Kidney (tissue), 13 donors: ENCODE measurements at regions not wholly inside any gene's neighbourhood (a gene's known extent, or its start where the extent isn't known, plus 50 kb on each side); places are given as distances from the start of the nearest gene placed in this dataset.
A peak's percentile ranks its signal among the peaks of the same experiment; 100 is the strongest.

ENCODE experiments used
- DNase-seq, 5 donors: peaks; one replicate each; pipeline ENCODE4 v3.0.0-alpha.2; 2013 to 2020
- FAIRE-seq: peaks from 2 replicates; lab custom pipeline; 2012; peaks lifted over from hg19 to GRCh38; lab: Jason Lieb, UNC
- H3K27ac ChIP-seq, 2 donors: one replicate each; pipeline ENCODE4 v1.7.0; 2013; ENCODE audit warnings: low read depth in 2 of 2, low read length in 2 of 2, inconsistent platforms in 1 of 2
- H3K27me3 ChIP-seq: one replicate; pipeline ENCODE4 v1.7.1; 2013; ENCODE audit warnings: low read length, inconsistent platforms; ENCODE audit not compliant: control insufficient read depth, insufficient read depth
- H3K36me3 ChIP-seq, 3 donors: one replicate each; pipeline versions ENCODE4 v1.7.0 to v1.7.1; 2013; ENCODE audit warnings: low read length in 3 of 3, control low read depth in 1 of 3, inconsistent platforms in 1 of 3; ENCODE audit not compliant: insufficient read depth in 3 of 3, control insufficient read depth in 2 of 3
- H3K4me1 ChIP-seq, 3 donors: one replicate each; pipeline versions ENCODE4 v1.7.0 to v1.7.1; 2013; ENCODE audit warnings: low read length in 3 of 3, inconsistent platforms in 1 of 3, low read depth in 1 of 3; ENCODE audit not compliant: control insufficient read depth in 2 of 3, insufficient read depth in 2 of 3
- H3K4me3 ChIP-seq, 3 donors: one replicate each; pipeline versions ENCODE4 v1.7.0 to v1.8.1; 2013; ENCODE audit warnings: low read length in 3 of 3, control low read depth in 1 of 3, inconsistent platforms in 1 of 3
- H3K9ac ChIP-seq, 3 donors: one replicate each; pipeline versions ENCODE4 v1.7.0 to v1.7.1; 2013; ENCODE audit warnings: low read length in 3 of 3, control low read depth in 1 of 3, inconsistent platforms in 1 of 3
- H3K9me3 ChIP-seq, 3 donors: one replicate each; pipeline versions ENCODE4 v1.7.0 to v1.7.1; 2013; ENCODE audit warnings: low read length in 3 of 3, control low read depth in 1 of 3, inconsistent platforms in 1 of 3; ENCODE audit not compliant: control insufficient read depth in 2 of 3, insufficient read depth in 1 of 3
- intact Hi-C: fragments of 100-400 bp; cut with DNase I; formaldehyde crosslinking; loops from one replicate; pipeline ENCODE4 v1.11.1; 2022
- TF ChIP-seq, protein P1 (sequence below): IDR thresholded peaks from 3 replicates; pipeline ENCODE4 v1.5.1; 2012; ENCODE audit warnings: mild to moderate bottlenecking, moderate library complexity, borderline replicate concordance; ENCODE audit not compliant: insufficient read depth; ENCODE audit errors: extremely low read depth
- donor health status: control.
- donor health status: control.
- donor health status: control.
- donor health status: control.
- donor health status: control.
- donor health status: DM: yes; HTN: yes; CAD: no.
- donor health status: Normal renal cell carcinoma (clear cell type).

DNA sequence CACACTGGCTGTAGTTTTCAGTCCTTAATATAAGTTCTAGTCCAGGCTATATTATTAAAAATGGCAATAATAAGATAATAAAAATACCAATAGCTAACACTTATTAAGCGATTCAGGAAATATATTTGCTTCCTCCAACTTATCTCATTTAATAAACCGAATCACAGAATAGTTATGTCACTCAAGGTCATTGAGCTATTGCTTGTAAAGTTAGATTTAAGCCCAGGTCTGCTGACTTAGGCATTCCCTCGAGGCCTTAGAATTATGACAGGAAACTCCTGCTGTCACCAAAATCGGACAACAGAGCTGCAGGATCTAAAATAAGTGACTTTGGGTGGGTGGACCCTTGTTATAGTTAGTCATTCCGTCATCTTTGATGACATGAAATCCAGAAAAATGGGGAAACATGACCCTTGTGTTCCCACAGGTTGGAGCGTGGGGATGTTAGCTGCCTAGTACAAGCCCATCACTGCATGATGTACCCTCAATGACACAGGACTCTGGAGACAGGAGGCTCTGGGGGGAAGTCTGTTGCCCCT is 181.3 kb upstream of the PHYHIPL start:
- TF ChIP-seq, protein P1, sequence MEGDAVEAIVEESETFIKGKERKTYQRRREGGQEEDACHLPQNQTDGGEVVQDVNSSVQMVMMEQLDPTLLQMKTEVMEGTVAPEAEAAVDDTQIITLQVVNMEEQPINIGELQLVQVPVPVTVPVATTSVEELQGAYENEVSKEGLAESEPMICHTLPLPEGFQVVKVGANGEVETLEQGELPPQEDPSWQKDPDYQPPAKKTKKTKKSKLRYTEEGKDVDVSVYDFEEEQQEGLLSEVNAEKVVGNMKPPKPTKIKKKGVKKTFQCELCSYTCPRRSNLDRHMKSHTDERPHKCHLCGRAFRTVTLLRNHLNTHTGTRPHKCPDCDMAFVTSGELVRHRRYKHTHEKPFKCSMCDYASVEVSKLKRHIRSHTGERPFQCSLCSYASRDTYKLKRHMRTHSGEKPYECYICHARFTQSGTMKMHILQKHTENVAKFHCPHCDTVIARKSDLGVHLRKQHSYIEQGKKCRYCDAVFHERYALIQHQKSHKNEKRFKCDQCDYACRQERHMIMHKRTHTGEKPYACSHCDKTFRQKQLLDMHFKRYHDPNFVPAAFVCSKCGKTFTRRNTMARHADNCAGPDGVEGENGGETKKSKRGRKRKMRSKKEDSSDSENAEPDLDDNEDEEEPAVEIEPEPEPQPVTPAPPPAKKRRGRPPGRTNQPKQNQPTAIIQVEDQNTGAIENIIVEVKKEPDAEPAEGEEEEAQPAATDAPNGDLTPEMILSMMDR, result no peak
- FAIRE-seq, result no peak
- H3K27ac ChIP-seq, result peak overlapping the region in 1 of 2 donors; percentile 9

DNA sequence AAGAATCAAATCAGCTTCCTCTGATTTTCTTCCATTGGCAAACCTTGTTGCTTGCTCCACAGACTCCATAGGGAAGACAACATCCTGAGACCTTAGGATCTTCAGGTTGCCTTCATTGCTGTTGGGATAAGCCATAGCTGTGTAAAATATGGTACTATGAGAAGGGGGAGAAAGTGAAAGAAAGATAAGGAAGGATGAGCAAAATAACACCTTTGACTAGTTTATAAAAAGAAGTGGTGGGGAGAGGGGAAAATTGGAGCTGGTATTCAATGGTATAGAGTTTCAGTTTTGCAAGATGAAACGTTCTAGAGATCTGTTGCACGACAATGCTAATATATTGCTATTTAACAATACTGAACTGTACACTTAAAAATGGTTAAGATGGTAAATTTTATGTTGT is 180.4 kb upstream of the PHYHIPL start:
- TF ChIP-seq, protein P1, result no peak
- FAIRE-seq (no peak), DNase-seq (no peak)
- no peak overlapping the region for H3K27ac ChIP-seq
- H3K9ac ChIP-seq, result no peak overlapping the region
- H3K4me3 ChIP-seq, result no peak overlapping the region
- H3K4me1 ChIP-seq, result peaks cover 0 to 26% (median 13%) of the 10 kb centered on the region in 3 donors
- no peaks in the 10 kb centered on the region for H3K36me3 ChIP-seq
- H3K27me3 ChIP-seq, result no peaks in the 10 kb centered on the region
- intact Hi-C loops, result no loop called here
- no peaks in the 10 kb centered on the region for H3K9me3 ChIP-seq

More for the DNA sequence above, 181.3 kb upstream of the PHYHIPL start:
- H3K36me3 ChIP-seq, result no peaks in the 10 kb centered on the region
- intact Hi-C loops, result no loop called here
- H3K9me3 ChIP-seq, result no peaks in the 10 kb centered on the region
- peak overlapping the region in 1 of 3 donors; percentile 12 for H3K9ac ChIP-seq
- H3K27me3 ChIP-seq, result no peaks in the 10 kb centered on the region
- H3K4me1 ChIP-seq, result peaks cover 0 to 26% (median 10%) of the 10 kb centered on the region in 3 donors
- no peak overlapping the region for H3K4me3 ChIP-seq
- no peak for DNase-seq

DNA sequence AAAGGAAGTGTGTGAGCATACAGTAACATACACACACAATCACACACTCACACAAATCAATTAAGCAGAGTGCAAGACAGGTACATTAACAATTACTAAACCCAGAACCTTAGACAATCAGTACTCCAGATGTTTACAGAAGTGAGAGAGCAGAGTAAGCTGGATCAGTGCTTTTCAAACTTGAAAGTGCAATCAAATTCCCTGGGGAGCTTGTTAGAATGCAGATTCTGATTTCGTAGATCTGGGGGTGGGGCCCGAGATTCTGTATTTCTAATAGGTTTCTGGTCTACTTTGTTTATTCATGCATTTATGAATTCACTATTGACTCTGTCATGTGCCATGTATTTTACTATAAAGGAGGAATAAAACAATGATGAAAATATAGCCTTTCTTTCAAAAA is 179.6 kb upstream of the PHYHIPL start:
- TF ChIP-seq, protein P1, result no peak
- FAIRE-seq, result no peak
- Histone ChIP-seq H3K4me3 (no peak overlapping the region), H3K27me3 (no peaks in the 10 kb centered on the region), H3K36me3 (no peaks in the 10 kb centered on the region), H3K9me3 (no peaks in the 10 kb centered on the region), H3K4me1 (peaks cover 0 to 26% (median 13%) of the 10 kb centered on the region in 3 donors), H3K9ac (no peak overlapping the region), H3K27ac (no peak overlapping the region)
- intact Hi-C loops, result no loop called here
- no peak for DNase-seq
